Adrenal gland (tissue), 5 donors: ENCODE measurements at regions not wholly inside any gene's neighbourhood (a gene's known extent, or its start where the extent isn't known, plus 50 kb on each side); places are given as distances from the start of the nearest gene placed in this dataset.

Experiments
- POLR2A ChIP-seq, 2 donors: fragments of 450-650 bp; IDR thresholded peaks; one replicate each; pipeline ENCODE4 v1.6.1; 2017; ENCODE audit warnings: antibody characterized with exemption in 2 of 2, mild to moderate bottlenecking in 2 of 2, moderate library complexity in 1 of 2
- TF ChIP-seq, protein P1 (sequence below), 6 experiments: fragments of 450-650 bp in 4 of 6; fragments of 200-600 bp in 2 of 6; sonication (generic) in 1 of 6; IDR thresholded peaks; 1 replicate in 5 of 6; 2 replicates in 1 of 6; pipeline versions ENCODE4 v1.5.1 to v1.8.0; 2016 to 2021; ENCODE audit warnings: antibody characterized with exemption in 6 of 6, mild to moderate bottlenecking in 2 of 6, moderate library complexity in 1 of 6
- donor health status: DM: no; HTN: no; CAD: no.

- TF ChIP-seq, protein P1, sequence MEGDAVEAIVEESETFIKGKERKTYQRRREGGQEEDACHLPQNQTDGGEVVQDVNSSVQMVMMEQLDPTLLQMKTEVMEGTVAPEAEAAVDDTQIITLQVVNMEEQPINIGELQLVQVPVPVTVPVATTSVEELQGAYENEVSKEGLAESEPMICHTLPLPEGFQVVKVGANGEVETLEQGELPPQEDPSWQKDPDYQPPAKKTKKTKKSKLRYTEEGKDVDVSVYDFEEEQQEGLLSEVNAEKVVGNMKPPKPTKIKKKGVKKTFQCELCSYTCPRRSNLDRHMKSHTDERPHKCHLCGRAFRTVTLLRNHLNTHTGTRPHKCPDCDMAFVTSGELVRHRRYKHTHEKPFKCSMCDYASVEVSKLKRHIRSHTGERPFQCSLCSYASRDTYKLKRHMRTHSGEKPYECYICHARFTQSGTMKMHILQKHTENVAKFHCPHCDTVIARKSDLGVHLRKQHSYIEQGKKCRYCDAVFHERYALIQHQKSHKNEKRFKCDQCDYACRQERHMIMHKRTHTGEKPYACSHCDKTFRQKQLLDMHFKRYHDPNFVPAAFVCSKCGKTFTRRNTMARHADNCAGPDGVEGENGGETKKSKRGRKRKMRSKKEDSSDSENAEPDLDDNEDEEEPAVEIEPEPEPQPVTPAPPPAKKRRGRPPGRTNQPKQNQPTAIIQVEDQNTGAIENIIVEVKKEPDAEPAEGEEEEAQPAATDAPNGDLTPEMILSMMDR (IDR thresholded peaks at IDR 0.05): no peak
- TF ChIP-seq POLR2A (IDR thresholded peaks at IDR 0.05): no peak
These were observed 272.5 kb upstream of the COBL start for GRCh38 chr7:51589111-51589510.
